ENCODE measurements at regions not wholly inside any gene's neighbourhood (a gene's known extent, or its start where the extent isn't known, plus 50 kb on each side); places are given as distances from the start of the nearest gene placed in this dataset.

GRCh38 chr10:29035721-29036120 lies 253.1 kb upstream of the LYZL1 start:
- DNase-seq, result no peak

- DNase-seq, result no peak
These were observed 251.3 kb upstream of the LYZL1 start for GRCh38 chr10:29037348-29038113.

GRCh38 chr10:29039091-29039490 lies 249.8 kb upstream of the LYZL1 start:
- no peak for DNase-seq

GRCh38 chr10:29039677-29040189 lies 249.1 kb upstream of the LYZL1 start:
- DNase-seq, result no peak

- DNase-seq, result no peak
These were observed 247.3 kb upstream of the LYZL1 start for GRCh38 chr10:29041616-29042015.

GRCh38 chr10:29048506-29048905 lies 240.4 kb upstream of the LYZL1 start:
- DNase-seq, result no peak

GRCh38 chr10:29050081-29050480 lies 238.8 kb upstream of the LYZL1 start:
- no peak for DNase-seq

GRCh38 chr10:29055101-29055500 lies 233.8 kb upstream of the LYZL1 start:
- DNase-seq, result no peak

GRCh38 chr10:29056729-29057128 lies 232.1 kb upstream of the LYZL1 start:
- DNase-seq, result no peak

- DNase-seq, result no peak
These were observed 231.0 kb upstream of the LYZL1 start for GRCh38 chr10:29057822-29058331.

GRCh38 chr10:29063806-29064644 lies 224.8 kb upstream of the LYZL1 start:
- no peak for DNase-seq

- no peak for DNase-seq
These were observed 224.2 kb upstream of the LYZL1 start for GRCh38 chr10:29064680-29065079.

GRCh38 chr10:29067161-29067560 lies 221.7 kb upstream of the LYZL1 start:
- DNase-seq, result no peak

- no peak for DNase-seq
These were observed 221.2 kb upstream of the LYZL1 start for GRCh38 chr10:29067628-29068027.

- DNase-seq, result no peak
These were observed 220.6 kb upstream of the LYZL1 start for GRCh38 chr10:29068302-29068701.

GRCh38 chr10:29068966-29069365 lies 219.9 kb upstream of the LYZL1 start:
- DNase-seq, result no peak

- DNase-seq, result no peak
These were observed 218.9 kb upstream of the LYZL1 start for GRCh38 chr10:29069941-29070340.

- DNase-seq, result no peak
These were observed 210.0 kb upstream of the LYZL1 start for GRCh38 chr10:29078919-29079318.

- no peak for DNase-seq
These were observed 207.6 kb upstream of the LYZL1 start for GRCh38 chr10:29081231-29081630.

GRCh38 chr10:29081951-29082685 lies 206.8 kb upstream of the LYZL1 start:
- no peak for DNase-seq

GRCh38 chr10:29083096-29083495 lies 205.8 kb upstream of the LYZL1 start:
- no peak for DNase-seq

- DNase-seq, result no peak
These were observed 204.1 kb upstream of the LYZL1 start for GRCh38 chr10:29084681-29085307.

GRCh38 chr10:29089091-29089490 lies 199.8 kb upstream of the LYZL1 start:
- no peak for DNase-seq
